Activated CD8-positive, alpha-beta memory T cell treated with anti-CD3 and anti-CD28 coated beads, Interleukin-2, amount 10 ng/mL, durations not matched to agents 7 days and 5 days (primary cell): ENCODE measurements at regions not wholly inside any gene's neighbourhood (a gene's known extent, or its start where the extent isn't known, plus 50 kb on each side); places are given as distances from the start of the nearest gene placed in this dataset.
"Not testable (repeated sequence)": the region's sequence is repeated elsewhere in the genome, so short reads cannot be mapped to it uniquely, and the experiment has no call there.

Experiments used
- ATAC-seq: fragments of 150-1000 bp; cut with Tn5 transposase; one replicate; pipeline ENCODE4 v1.10.0; 2021; ENCODE audit warnings: moderate library complexity
- CTCF ChIA-PET: fragments of 350-600 bp; sonication (Branson Sonifier 250); formaldehyde crosslinking; loops from one replicate; lab custom pipeline; 2021; ENCODE audit warnings: antibody characterized with exemption; lab: Charles Lee
- DNase-seq: peaks from one replicate; pipeline ENCODE4 v3.0.0-alpha.2; 2020
- H3K27ac Mint-ChIP-seq: one replicate; pipeline ENCODE4 v1.8.0; 2021; ENCODE audit warnings: mild to moderate bottlenecking, mixed read lengths
- H3K27me3 Mint-ChIP-seq: one replicate; pipeline ENCODE4 v1.8.0; 2021; ENCODE audit warnings: mixed read lengths
- H3K36me3 Mint-ChIP-seq: one replicate; pipeline ENCODE4 v1.8.0; 2021; ENCODE audit warnings: mild to moderate bottlenecking, mixed read lengths
- H3K4me1 Mint-ChIP-seq: one replicate; pipeline ENCODE4 v1.8.0; 2021; ENCODE audit warnings: mixed read lengths
- H3K4me3 Mint-ChIP-seq: one replicate; pipeline ENCODE4 v1.8.0; 2021; ENCODE audit warnings: mild to moderate bottlenecking, moderate library complexity, mixed read lengths
- H3K9me3 Mint-ChIP-seq: one replicate; pipeline ENCODE4 v1.8.0; 2022; ENCODE audit warnings: low read depth, mixed read lengths

DNA sequence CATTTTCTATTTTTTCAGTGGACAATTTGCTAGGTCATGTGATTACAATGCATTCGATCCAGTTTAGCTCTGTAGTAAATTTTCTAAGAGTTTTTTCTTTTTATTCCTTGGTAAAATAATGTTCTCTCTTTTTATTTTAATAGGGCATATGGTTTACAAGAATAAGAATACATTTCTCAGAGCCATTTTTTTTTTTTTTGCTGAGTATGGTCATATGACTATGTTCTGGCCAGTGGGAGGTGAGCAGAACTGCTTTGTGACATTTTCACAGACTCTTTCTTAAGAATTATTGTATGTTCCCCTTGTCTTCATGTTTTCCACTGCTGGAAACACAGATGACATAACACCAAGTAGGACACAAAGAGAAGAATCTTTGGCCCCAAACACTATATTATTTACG, 626.6 kb upstream of the FSHR start:
- H3K4me1 Mint-ChIP-seq, result no peaks in the 10 kb centered on the region
- no peaks in the 10 kb centered on the region for H3K27me3 Mint-ChIP-seq
- CTCF ChIA-PET, result no interaction called here
- peaks cover 8% of the 10 kb centered on the region for H3K9me3 Mint-ChIP-seq
- H3K36me3 Mint-ChIP-seq, result no peaks in the 10 kb centered on the region
- DNase-seq (no peak), ATAC-seq (no peak)
- no peak overlapping the region for H3K4me3 Mint-ChIP-seq
- H3K27ac Mint-ChIP-seq, result no peak overlapping the region

GRCh38 chr2:49772299-49772970, 618.1 kb upstream of the FSHR start:
- DNase-seq (no peak), ATAC-seq (no peak)
- no peaks in the 10 kb centered on the region for H3K36me3 Mint-ChIP-seq
- no peaks in the 10 kb centered on the region for H3K27me3 Mint-ChIP-seq
- H3K4me3 Mint-ChIP-seq, result no peak overlapping the region
- H3K27ac Mint-ChIP-seq, result no peak overlapping the region
- no peaks in the 10 kb centered on the region for H3K4me1 Mint-ChIP-seq
- peaks cover 5% of the 10 kb centered on the region for H3K9me3 Mint-ChIP-seq
- CTCF ChIA-PET, result no interaction called here

- Mint-ChIP-seq H3K27ac (no peak overlapping the region), H3K36me3 (no peaks in the 10 kb centered on the region), H3K27me3 (no peaks in the 10 kb centered on the region), H3K4me3 (no peak overlapping the region), H3K4me1 (no peaks in the 10 kb centered on the region), H3K9me3 (peaks cover 3% of the 10 kb centered on the region)
- ATAC-seq (no peak), DNase-seq (no peak)
- CTCF ChIA-PET, result no interaction called here
Observed at GRCh38 chr2:49770919-49771318, 616.6 kb upstream of the FSHR start.

DNA sequence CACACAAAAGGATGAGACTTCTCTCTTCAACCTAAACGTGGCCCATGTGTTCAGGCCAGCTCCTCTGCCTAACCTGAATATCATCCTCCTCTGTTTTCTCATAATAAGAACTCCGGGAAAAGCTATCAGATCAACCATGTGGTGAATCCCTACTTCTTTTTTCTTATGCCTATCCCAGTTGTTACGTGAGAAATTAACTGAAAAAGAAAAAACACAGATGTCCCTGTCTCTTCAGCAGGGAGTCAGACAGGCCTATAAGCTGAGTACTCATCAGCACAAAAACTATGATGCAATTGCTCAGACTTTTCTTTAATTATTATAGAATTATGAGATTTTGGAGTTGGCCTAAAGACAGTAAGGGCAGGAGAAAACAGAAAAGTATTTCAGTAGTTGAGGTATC, 613.0 kb upstream of the FSHR start:
- ATAC-seq, result no peak
- DNase-seq, result no peak
- Mint-ChIP-seq H3K27ac (no peak overlapping the region), H3K36me3 (no peaks in the 10 kb centered on the region), H3K27me3 (no peaks in the 10 kb centered on the region), H3K4me3 (no peak overlapping the region), H3K9me3 (no peaks in the 10 kb centered on the region), H3K4me1 (no peaks in the 10 kb centered on the region)
- CTCF ChIA-PET, result no interaction called here

- no peak overlapping the region for H3K4me3 Mint-ChIP-seq
- DNase-seq (no peak), ATAC-seq (no peak)
- no peak overlapping the region for H3K27ac Mint-ChIP-seq
- CTCF ChIA-PET, result no interaction called here
- H3K36me3 Mint-ChIP-seq, result no peaks in the 10 kb centered on the region
- no peaks in the 10 kb centered on the region for H3K4me1 Mint-ChIP-seq
- H3K27me3 Mint-ChIP-seq, result no peaks in the 10 kb centered on the region
- H3K9me3 Mint-ChIP-seq, result no peaks in the 10 kb centered on the region
Observed at GRCh38 chr2:49755777-49756176, 601.5 kb upstream of the FSHR start.

GRCh38 chr2:49754381-49754780, 600.1 kb upstream of the FSHR start:
- no peaks in the 10 kb centered on the region for H3K9me3 Mint-ChIP-seq
- no peak overlapping the region for H3K27ac Mint-ChIP-seq
- ATAC-seq (no peak), DNase-seq (no peak)
- no peak overlapping the region for H3K4me3 Mint-ChIP-seq
- no peaks in the 10 kb centered on the region for H3K36me3 Mint-ChIP-seq
- H3K4me1 Mint-ChIP-seq, result no peaks in the 10 kb centered on the region
- CTCF ChIA-PET, result no interaction called here
- no peaks in the 10 kb centered on the region for H3K27me3 Mint-ChIP-seq

GRCh38 chr2:49753344-49753985, 599.1 kb upstream of the FSHR start:
- CTCF ChIA-PET, result no interaction called here
- H3K36me3 Mint-ChIP-seq, result no peaks in the 10 kb centered on the region
- ATAC-seq, result no peak

DNA sequence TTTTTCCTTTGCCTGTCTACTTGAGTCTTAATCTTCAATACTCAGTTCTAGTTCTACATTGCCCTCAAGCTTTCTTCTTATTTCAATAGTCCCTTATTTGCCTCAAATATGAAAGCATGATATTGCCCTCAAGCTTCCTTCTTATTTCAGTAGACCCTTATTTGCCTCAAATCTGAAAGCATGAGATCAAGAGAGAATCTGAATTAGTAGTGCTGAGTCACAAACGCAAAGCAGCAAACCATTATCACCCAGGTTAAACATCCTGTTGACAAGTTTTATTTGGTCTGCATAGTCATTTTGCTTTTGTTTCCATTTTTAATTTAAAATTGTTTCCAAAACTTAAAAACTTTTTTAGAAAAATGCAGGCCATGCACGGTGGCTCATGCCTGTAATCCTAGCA, 583.3 kb upstream of the FSHR start:
- H3K4me3 Mint-ChIP-seq, result no peak overlapping the region
- CTCF ChIA-PET, result no interaction called here
- no peak overlapping the region for H3K27ac Mint-ChIP-seq
- no peaks in the 10 kb centered on the region for H3K36me3 Mint-ChIP-seq
- no peak for DNase-seq
- no peaks in the 10 kb centered on the region for H3K4me1 Mint-ChIP-seq
- no peaks in the 10 kb centered on the region for H3K27me3 Mint-ChIP-seq
- no peak for ATAC-seq
- peaks cover 7% of the 10 kb centered on the region for H3K9me3 Mint-ChIP-seq

More at GRCh38 chr2:49753344-49753985, 599.1 kb upstream of the FSHR start:
- DNase-seq, result no peak
- no peaks in the 10 kb centered on the region for H3K9me3 Mint-ChIP-seq
- H3K4me3 Mint-ChIP-seq, result no peak overlapping the region
- H3K27ac Mint-ChIP-seq, result no peak overlapping the region
- H3K4me1 Mint-ChIP-seq, result no peaks in the 10 kb centered on the region
- no peaks in the 10 kb centered on the region for H3K27me3 Mint-ChIP-seq

GRCh38 chr2:49732924-49733323, 578.6 kb upstream of the FSHR start:
- H3K27ac Mint-ChIP-seq, H3K4me3 Mint-ChIP-seq, DNase-seq, H3K4me1 Mint-ChIP-seq, H3K9me3 Mint-ChIP-seq, H3K36me3 Mint-ChIP-seq, H3K27me3 Mint-ChIP-seq, ATAC-seq, CTCF ChIA-PET: not testable (repeated sequence)

- CTCF ChIA-PET, result no interaction called here
- ATAC-seq (no peak), DNase-seq (no peak)
- H3K36me3 Mint-ChIP-seq, result no peaks in the 10 kb centered on the region
- H3K4me3 Mint-ChIP-seq, result no peak overlapping the region
- H3K4me1 Mint-ChIP-seq, result no peaks in the 10 kb centered on the region
- H3K9me3 Mint-ChIP-seq, result no peaks in the 10 kb centered on the region
- H3K27ac Mint-ChIP-seq, result no peak overlapping the region
- no peaks in the 10 kb centered on the region for H3K27me3 Mint-ChIP-seq
Observed at GRCh38 chr2:49719241-49719640, 564.9 kb upstream of the FSHR start.

DNA sequence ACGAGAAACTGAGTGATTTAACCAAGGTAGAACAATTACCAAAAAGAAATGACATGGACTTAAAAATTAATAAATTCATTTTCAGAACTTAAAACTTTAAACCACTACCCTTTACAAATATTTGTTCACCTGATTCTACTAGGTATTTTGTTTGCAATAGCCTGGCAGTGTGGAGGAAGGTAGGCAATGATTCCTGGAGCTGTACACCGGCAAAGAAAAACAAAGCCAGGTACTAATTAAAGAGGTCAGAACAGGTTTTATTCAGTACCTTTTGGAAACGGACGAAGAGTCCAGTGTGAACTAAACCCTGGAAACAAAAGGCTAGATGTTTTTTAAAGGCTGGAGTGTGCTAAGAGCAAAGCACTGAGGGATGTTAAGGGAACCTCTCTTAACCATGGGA, 561.3 kb upstream of the FSHR start:
- no peak overlapping the region for H3K27ac Mint-ChIP-seq
- H3K4me1 Mint-ChIP-seq, result no peaks in the 10 kb centered on the region

GRCh38 chr2:49714454-49714853, 560.1 kb upstream of the FSHR start:
- Mint-ChIP-seq H3K27me3 (no peaks in the 10 kb centered on the region), H3K4me3 (no peak overlapping the region), H3K36me3 (no peaks in the 10 kb centered on the region), H3K4me1 (no peaks in the 10 kb centered on the region), H3K27ac (no peak overlapping the region), H3K9me3 (peaks cover 4% of the 10 kb centered on the region)
- ATAC-seq (no peak), DNase-seq (no peak)
- CTCF ChIA-PET, result no interaction called here

More for the DNA sequence above, 561.3 kb upstream of the FSHR start:
- Mint-ChIP-seq H3K4me3 (no peak overlapping the region), H3K36me3 (no peaks in the 10 kb centered on the region), H3K27me3 (no peaks in the 10 kb centered on the region), H3K9me3 (no peaks in the 10 kb centered on the region)
- CTCF ChIA-PET, result no interaction called here
- ATAC-seq (no peak), DNase-seq (no peak)

DNA sequence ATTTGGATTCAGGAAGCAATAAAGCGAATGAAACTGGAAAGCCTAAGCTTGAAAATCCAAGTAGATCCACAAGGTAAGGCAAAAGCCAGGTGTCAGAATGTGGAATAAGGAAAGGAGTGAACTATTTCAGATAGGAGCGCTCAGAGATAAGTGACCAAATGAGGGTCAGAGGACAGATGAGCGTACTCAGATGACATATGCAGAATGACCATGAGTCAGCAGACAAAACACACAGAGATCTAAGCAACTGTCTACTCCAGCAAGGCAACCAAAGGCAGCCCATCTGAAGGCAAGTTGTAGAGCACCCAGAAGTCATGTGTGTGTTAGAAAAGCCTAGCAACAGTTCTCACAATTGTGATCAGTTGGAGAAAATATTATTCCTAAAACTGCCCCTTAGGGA, 548.4 kb upstream of the FSHR start:
- Mint-ChIP-seq H3K36me3 (no peaks in the 10 kb centered on the region), H3K9me3 (peaks cover 5% of the 10 kb centered on the region), H3K27me3 (no peaks in the 10 kb centered on the region), H3K4me1 (no peaks in the 10 kb centered on the region), H3K4me3 (no peak overlapping the region), H3K27ac (no peak overlapping the region)
- CTCF ChIA-PET, result no interaction called here
- DNase-seq (no peak), ATAC-seq (no peak)

DNA sequence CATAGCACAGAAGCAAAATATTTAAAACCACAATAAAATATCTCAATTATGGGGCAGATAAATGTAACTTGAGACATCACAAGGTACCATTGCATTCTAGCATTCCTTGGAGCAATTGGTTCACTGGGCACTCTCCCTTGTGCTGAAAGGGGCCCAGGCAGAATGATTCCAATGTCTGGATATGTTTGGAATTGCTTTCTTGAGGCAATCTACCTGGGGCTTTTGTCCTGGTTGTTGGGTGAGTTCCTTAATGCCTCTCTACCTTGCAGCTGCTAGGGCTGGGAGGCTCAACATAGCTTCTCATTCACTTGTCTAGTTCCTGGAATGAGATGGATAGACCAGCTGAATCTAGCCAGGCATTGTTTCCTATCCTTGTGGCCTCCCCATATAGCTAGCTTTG, 539.6 kb upstream of the FSHR start:
- no peak for ATAC-seq
- CTCF ChIA-PET, result no interaction called here
- H3K36me3 Mint-ChIP-seq, result no peaks in the 10 kb centered on the region

More for the DNA sequence above, 539.6 kb upstream of the FSHR start:
- Mint-ChIP-seq H3K27me3 (no peaks in the 10 kb centered on the region), H3K27ac (no peak overlapping the region), H3K9me3 (peaks cover 10% of the 10 kb centered on the region), H3K4me1 (no peaks in the 10 kb centered on the region), H3K4me3 (no peak overlapping the region)
- no peak for DNase-seq
